Upper lobe of left lung (tissue), 4 donors: ENCODE measurements at regions not wholly inside any gene's neighbourhood (a gene's known extent, or its start where the extent isn't known, plus 50 kb on each side); places are given as distances from the start of the nearest gene placed in this dataset.

ENCODE experiments used
- EP300 ChIP-seq, 4 donors: sonication (generic); formaldehyde crosslinking; IDR thresholded peaks; one replicate each; pipeline ENCODE4 v1.5.1; 2017; ENCODE audit warnings: antibody characterized with exemption in 4 of 4, control low read depth in 2 of 4
- POLR2A ChIP-seq, 4 donors: fragments of 450-650 bp; IDR thresholded peaks; one replicate each; pipeline ENCODE4 v1.5.1; 2016 to 2017; ENCODE audit warnings: antibody characterized with exemption in 4 of 4, mild to moderate bottlenecking in 2 of 4
- POLR2AphosphoS5 ChIP-seq, 2 donors: sonication (generic); formaldehyde crosslinking; IDR thresholded peaks; one replicate each; pipeline ENCODE4 v1.5.1; 2017; ENCODE audit warnings: antibody characterized with exemption in 2 of 2

GRCh38 chr3:117811786-117812185 lies 1102.2 kb downstream of the TUSC7 start:
- TF ChIP-seq POLR2A (IDR thresholded peaks at IDR 0.05) (no peak), EP300 (IDR thresholded peaks at IDR 0.05) (no peak), POLR2AphosphoS5 (IDR thresholded peaks at IDR 0.05) (no peak)
